LNCaP clone FGC (cell line): ENCODE measurements at regions not wholly inside any gene's neighbourhood (a gene's known extent, or its start where the extent isn't known, plus 50 kb on each side); places are given as distances from the start of the nearest gene placed in this dataset.
"Not testable (repeated sequence)": the region's sequence is repeated elsewhere in the genome, so short reads cannot be mapped to it uniquely, and the experiment has no call there.

Experiments used
- DNase-seq: peaks from one replicate; pipeline ENCODE4 v3.0.0-alpha.2; 2011; ENCODE audit warnings: low read depth
- H3K4me3 ChIP-seq: 2 replicates; pipeline ENCODE4 v1.5.1; 2011; ENCODE audit warnings: mild to moderate bottlenecking, low read depth, low read length, control low read depth
- TF ChIP-seq, protein P1 (sequence below): IDR thresholded peaks from 2 replicates; pipeline ENCODE4 v1.5.1; 2012; ENCODE audit warnings: mild to moderate bottlenecking; ENCODE audit not compliant: control insufficient read depth, insufficient read depth; ENCODE audit errors: extremely low read depth

DNA sequence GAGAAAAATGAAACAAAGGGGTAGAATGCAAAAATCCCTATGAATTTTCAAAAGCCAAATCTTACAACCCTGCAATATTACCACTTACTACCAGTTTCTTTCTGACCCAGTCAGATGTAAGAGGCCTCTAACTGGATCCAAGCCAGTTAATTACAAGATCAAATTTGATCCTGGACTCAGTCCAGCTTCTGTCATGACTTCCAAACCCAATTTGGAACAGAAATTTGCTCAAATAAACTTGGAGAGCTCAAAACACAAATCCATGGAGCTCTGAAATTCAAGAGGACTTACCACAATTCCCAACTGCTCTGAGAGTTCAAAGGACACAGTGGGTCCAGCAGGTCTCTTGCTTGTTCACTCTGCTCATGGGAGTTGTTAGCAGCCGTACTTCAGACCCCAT, 1271.7 kb upstream of the SLC39A10 start:
- no peak overlapping the region for H3K4me3 ChIP-seq
- TF ChIP-seq, protein P1, sequence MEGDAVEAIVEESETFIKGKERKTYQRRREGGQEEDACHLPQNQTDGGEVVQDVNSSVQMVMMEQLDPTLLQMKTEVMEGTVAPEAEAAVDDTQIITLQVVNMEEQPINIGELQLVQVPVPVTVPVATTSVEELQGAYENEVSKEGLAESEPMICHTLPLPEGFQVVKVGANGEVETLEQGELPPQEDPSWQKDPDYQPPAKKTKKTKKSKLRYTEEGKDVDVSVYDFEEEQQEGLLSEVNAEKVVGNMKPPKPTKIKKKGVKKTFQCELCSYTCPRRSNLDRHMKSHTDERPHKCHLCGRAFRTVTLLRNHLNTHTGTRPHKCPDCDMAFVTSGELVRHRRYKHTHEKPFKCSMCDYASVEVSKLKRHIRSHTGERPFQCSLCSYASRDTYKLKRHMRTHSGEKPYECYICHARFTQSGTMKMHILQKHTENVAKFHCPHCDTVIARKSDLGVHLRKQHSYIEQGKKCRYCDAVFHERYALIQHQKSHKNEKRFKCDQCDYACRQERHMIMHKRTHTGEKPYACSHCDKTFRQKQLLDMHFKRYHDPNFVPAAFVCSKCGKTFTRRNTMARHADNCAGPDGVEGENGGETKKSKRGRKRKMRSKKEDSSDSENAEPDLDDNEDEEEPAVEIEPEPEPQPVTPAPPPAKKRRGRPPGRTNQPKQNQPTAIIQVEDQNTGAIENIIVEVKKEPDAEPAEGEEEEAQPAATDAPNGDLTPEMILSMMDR, result no peak
- no peak for DNase-seq

DNA sequence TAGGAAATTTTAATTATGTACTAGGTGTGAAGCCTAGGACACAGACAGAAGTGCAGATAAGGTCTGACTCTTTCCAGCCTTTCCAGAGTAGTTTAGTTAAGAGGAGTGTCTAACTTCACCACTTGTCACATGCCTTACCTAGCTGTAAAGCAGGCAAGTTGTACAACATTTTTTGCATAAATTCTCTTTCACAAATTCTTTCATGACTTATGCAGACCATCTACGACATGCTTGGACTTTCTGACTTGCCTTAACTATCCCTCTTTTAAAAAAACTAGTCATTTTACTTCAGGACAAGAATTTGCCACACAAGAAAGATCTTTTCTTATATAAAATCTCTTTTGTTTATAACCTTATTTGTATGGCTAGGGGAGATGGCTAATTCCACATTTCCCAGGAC, 1273.6 kb upstream of the SLC39A10 start:
- DNase-seq, result no peak
- H3K4me3 ChIP-seq, result no peak overlapping the region
- TF ChIP-seq, protein P1, result no peak

DNA sequence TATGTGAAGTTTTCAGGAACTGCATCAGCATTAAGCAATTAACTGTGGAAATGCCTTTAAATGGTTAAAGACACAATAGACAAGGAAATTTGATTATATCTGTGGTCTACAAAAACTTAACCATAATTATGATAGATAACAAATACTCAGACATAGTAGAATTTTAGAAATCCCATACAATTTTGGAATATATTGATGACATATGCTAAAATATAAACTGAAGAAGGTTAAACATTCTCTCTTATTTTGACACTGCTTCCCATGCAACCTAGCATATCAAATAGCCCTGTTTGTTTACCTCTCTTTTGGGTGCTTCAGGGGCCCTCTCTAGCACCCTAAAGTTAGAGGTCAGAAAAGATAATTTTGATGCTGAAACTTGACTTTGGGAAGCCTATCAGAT, 1274.8 kb upstream of the SLC39A10 start:
- no peak overlapping the region for H3K4me3 ChIP-seq
- TF ChIP-seq, protein P1, result no peak
- DNase-seq, result no peak

DNA sequence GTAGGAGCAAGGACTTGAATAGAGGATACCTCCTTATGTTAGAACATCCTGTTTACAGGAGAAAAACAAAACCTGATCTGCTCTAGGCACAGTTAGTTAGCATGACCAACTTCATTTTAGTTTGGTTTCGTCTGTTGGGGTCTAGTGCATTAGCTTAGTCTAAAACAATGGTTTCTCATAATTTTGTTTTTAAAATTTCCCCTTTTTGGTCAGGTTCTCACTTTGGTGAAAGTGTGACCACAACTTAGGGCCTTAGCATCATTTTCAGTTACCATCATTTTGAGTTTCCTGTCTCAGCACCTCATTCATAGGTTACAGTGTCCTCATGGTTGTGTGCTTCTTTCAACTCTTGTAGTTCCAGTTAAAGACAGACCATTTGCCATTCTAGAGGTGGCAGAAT, 1277.0 kb upstream of the SLC39A10 start:
- DNase-seq, result no peak
- no peak overlapping the region for H3K4me3 ChIP-seq
- TF ChIP-seq, protein P1, result no peak

DNA sequence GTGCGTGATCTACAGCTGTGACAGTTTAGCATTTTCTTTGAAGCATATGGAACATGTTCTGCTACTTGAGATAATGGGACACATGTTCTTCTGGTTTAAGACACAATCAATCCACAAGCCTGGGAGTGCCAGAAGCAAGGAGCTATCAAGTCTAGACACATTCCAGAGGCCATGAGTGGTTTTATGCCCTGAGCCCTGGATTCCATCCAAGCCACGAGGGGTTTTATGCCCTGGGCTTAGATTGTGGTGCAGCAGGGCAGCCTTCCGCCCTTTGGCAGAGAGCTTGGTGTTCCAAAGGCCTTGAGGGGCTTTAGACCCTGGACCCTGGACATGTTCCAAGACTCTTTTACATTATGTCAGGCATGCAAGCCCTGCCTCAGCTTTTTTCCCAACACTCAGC, 1289.6 kb upstream of the SLC39A10 start:
- not testable (repeated sequence) for H3K4me3 ChIP-seq, DNase-seq

DNA sequence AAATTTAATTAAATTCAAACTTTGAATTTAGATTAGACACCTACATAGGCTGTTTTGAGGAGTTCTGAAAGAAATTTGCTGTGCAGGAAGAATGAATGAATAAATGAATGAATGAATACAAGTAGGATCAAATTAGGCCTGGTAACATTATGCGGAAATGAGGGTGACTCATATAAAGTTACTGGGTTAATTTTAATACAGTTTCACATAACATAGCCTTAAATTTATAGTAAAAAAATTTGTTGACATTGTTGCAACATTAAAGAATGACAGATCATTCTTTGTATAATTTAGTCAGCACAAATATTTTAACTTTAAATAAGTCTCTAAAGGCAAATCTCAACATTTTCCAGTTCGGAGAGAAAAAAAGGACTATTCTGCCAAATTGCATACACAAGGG, 1293.1 kb upstream of the SLC39A10 start:
- DNase-seq, result no peak
- TF ChIP-seq, protein P1, result no peak

DNA sequence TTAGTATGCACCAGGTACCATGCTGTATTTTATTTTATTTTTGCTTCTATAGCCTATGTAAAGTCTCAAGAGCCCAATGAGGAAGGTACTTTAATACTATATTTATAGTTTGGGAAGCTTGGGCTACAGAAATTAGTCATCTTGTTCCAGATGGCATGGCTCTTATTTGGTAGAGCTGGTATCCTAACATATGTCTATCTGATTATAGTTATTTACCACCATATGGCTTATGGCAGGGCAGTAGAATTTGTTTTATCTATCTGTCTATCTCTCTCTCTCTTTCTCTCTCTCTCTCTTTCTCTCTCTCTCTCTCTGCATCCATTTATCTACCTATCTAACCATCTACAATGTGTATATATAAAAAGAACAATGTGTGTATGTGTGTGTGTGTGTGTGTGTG, 1293.7 kb upstream of the SLC39A10 start:
- TF ChIP-seq, protein P1, result no peak
- no peak for DNase-seq
- H3K4me3 ChIP-seq, result no peak overlapping the region

More for the DNA sequence above, 1293.1 kb upstream of the SLC39A10 start:
- no peak overlapping the region for H3K4me3 ChIP-seq
